Motor neuron (in vitro differentiated cells): ENCODE measurements at regions not wholly inside any gene's neighbourhood (a gene's known extent, or its start where the extent isn't known, plus 50 kb on each side); places are given as distances from the start of the nearest gene placed in this dataset.

Experiments used
- ATAC-seq, 8 experiments: fragments of 200-7000 bp; cut with Tn5 transposase; replicated peaks in 6 of 8; 2 replicates each; pipeline ENCODE4 v1.8.0; 2021; ENCODE audit warnings: mild to moderate bottlenecking in 8 of 8, moderate library complexity in 8 of 8
- H3K27ac ChIP-seq, 2 donors: fragments of 250-450 bp; sonication (Bioruptor Pico); 2 replicates each; pipeline ENCODE4 v1.9.0; 2021; ENCODE audit warnings: antibody characterized with exemption in 2 of 2, mild to moderate bottlenecking in 2 of 2, moderate library complexity in 1 of 2
- H3K4me1 ChIP-seq, 2 donors: fragments of 250-450 bp; sonication (Bioruptor Pico); replicated peaks in 1 of 2; 2 replicates each; pipeline ENCODE4 v1.6.1; 2021; ENCODE audit warnings: antibody characterized with exemption in 2 of 2, mild to moderate bottlenecking in 2 of 2, moderate library complexity in 1 of 2
- H3K4me3 ChIP-seq, 5 donors: fragments of 250-450 bp; sonication (Bioruptor Pico); 2 replicates each; pipeline ENCODE4 v1.9.0; 2021; ENCODE audit warnings: antibody characterized with exemption in 5 of 5, mild to moderate bottlenecking in 5 of 5, moderate library complexity in 4 of 5
- WGBS, 10 experiments: fragments of 450-650 bp; shearing (Covaris generic); methylation state at CpG; one replicate each; pipeline ENCODE4 v1.0.0; 2022; 5-methylcytosine and 5-hydroxymethylcytosine counted together
- in situ Hi-C, 9 experiments: fragments of 400-800 bp; cut with MboI; loops; one replicate each; pipeline ENCODE4 v1.15.0; 2021; ENCODE audit warnings: low sequenced_read_pairs in 9 of 9, low pct_unique_long_range_greater_than_20kb in 2 of 9; ENCODE audit not compliant: unreplicated experiment in 9 of 9

DNA sequence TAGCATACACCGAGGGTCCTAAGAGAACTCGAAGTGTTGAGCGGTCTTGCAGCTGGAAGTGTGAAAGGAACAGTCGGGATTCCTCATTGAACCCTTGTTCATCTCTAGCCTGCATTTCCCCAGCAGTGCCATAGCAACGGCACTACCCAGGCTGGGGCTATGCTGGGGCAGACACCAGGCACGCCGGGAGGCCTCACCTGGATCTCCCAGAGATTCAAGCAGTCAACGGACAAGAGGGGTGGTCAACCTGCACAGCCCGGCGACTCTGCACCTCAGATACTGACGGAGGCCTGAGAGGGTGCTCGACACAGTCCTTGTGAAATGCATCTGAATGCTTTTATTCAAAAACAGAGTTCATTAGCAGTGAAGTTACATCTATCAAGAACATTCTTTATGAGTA is 604.2 kb downstream of the GALR1 start:
- in situ Hi-C loops: no loop called here
- ATAC-seq: no peak
- Histone ChIP-seq H3K27ac (no peak overlapping the region), H3K4me1 (peaks cover 10 to 67% of the 10 kb centered on the region in 2 donors), H3K4me3 (no peak overlapping the region)
- 40 to 100% (median 75%) methylated on average over 1 to 11 of the region's 12 CpGs; no CpG with 5 or more reads in 4 of the 10 experiments for WGBS, 10 experiments

DNA sequence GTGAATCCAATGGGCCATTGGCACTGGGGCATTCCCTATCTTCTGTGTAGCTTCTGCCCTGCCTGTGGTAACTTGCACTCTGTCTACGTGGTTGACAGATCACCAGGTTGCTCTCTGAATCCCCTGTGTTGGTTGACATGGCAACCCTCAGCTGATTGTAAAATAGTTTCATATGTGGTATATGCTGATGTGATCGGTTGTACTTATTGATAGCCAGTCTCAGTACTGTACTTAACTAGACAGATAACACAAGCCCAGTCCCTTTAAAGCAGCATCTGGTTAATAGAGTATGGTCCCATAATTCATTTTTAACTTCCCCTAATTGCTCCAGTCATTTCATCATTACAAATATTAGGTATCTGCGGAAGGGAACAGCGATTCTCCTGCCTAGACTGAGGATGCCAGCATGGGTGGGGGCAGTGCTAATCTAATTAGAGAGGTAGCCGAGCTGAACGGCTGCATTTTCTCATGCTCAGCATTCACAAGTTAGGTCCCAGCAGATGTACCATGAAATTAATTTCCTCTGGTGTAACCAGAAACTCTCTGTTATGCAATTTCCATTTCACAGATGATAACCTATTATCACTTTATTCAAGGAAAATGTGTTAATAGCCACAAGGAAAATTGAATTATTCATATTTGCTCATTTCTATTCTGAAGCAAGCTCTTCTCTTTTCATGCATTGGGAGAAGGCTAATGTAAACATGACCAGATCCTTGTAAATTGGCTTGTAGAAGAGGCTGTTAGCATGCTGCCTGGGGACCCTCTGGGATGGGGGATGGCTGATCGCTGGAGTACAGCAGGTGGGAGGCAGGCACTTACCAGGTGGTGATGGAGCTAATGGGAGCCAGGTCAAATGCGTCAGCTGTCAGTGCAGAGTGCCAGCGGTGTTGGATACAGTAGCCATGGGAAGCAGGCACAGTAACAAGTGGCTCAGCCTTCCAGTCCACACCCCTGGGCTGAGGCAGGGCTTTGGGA is 608.3 kb downstream of the GALR1 start:
- H3K4me1 ChIP-seq: peaks cover 5 to 46% of the 10 kb centered on the region in 2 donors
- ATAC-seq: peak in 5 of 8 experiments; percentile 61 to 94 (median 79)
- no peak overlapping the region for H3K4me3 ChIP-seq
- in situ Hi-C loops: no loop called here
- WGBS, 10 experiments: 0 to 71% (median 28%) methylated on average over 2 to 8 of the region's 9 CpGs; no CpG with 5 or more reads in 2 of the 10 experiments
- no peak overlapping the region for H3K27ac ChIP-seq

DNA sequence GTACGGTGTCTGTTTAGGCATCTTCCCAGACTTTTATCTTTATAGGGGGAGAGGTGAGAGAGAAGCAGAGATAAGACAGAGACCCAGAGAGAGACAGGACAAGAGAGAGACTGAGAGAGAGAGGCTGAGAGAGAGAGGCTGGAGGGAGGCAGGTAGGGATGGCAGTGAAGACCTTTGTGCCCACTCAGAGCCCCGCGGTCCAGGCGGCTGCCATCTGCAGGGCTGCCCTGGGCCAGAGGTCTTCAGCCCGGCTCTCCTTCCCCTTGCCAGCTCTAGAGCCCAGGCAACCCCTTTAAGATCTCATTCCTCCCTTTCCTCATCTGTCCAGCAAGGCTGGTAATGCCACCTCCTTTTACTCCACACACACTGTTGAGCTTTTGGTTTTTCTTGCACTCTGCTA is 610.0 kb downstream of the GALR1 start:
- 70 to 100% (median 100%) methylated on average over 1 to 5 of the region's 5 CpGs; no CpG with 5 or more reads in 5 of the 10 experiments for WGBS, 10 experiments
- in situ Hi-C loops: no loop called here
- peaks cover 5 to 30% of the 10 kb centered on the region in 2 donors for H3K4me1 ChIP-seq
- ATAC-seq: no peak
- H3K27ac ChIP-seq: no peak overlapping the region
- no peak overlapping the region for H3K4me3 ChIP-seq

DNA sequence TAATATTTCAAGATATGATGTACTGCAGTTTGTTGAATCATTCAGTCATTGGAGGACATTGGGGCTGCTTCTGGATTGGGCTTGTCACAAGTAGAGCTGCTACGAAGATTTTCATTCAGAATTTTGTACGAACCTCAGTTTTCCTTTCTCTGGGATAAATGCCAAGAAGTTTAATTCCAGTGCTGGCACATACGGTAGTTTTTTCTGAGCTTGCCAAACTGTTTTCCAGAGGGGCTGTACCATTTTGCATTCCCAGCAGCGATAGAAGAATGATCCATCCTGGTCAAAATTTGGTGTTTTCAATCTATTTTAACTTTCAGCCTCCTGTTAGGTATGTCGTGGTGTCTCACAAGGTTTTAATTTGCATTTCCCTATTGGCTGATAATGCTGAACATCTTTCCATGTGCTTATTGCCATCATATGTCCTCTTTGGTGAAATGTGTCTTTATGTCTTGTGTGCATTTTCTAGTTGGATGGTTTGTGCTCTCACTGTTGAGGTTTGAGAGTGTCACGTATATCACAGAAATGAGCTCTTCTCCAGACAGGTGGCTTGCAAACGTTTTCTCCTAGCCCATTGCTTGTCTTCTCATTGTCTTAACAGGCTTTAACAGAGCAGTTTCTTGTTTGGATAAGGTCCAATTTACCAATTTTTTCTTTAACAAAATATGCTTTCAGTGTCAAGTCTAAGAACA is 612.6 kb downstream of the GALR1 start:
- 0 to 92% (median 61%) methylated on average over 2 to 7 of the region's 7 CpGs for WGBS, 10 experiments
- H3K27ac ChIP-seq: no peak overlapping the region

DNA sequence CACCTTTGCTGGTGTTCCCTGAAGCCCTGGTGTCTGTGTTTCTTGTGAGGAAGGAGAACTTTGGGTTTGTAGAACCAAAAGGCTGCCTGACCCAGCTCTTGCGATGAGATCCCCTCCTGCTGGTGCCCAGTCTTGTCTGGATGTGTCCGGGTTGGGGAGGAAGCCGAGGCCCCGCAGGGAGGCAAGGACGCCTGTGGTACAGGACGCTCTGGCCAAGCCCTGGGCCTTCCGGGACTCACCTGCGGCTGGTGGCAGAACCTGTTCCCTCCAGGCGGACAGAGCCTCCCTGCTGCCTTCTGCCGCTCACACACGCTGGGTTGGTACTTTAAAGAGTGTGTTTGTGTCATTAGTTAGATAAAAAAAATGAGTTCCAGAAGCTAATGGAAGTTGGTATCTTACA is 616.2 kb downstream of the GALR1 start:
- 13 to 90% (median 75%) methylated on average over 2 to 8 of the region's 11 CpGs; no CpG with 5 or more reads in 6 of the 10 experiments for WGBS, 10 experiments
- no peak overlapping the region for H3K27ac ChIP-seq
- H3K4me1 ChIP-seq: peaks cover 0 to 4% of the 10 kb centered on the region in 2 donors
- no peak overlapping the region for H3K4me3 ChIP-seq
- in situ Hi-C loops: no loop called here
- no peak for ATAC-seq

More for the DNA sequence above, 612.6 kb downstream of the GALR1 start:
- in situ Hi-C loops: no loop called here
- H3K4me3 ChIP-seq: no peak overlapping the region
- H3K4me1 ChIP-seq: peaks cover 4 to 14% of the 10 kb centered on the region in 2 donors
- ATAC-seq: no peak

DNA sequence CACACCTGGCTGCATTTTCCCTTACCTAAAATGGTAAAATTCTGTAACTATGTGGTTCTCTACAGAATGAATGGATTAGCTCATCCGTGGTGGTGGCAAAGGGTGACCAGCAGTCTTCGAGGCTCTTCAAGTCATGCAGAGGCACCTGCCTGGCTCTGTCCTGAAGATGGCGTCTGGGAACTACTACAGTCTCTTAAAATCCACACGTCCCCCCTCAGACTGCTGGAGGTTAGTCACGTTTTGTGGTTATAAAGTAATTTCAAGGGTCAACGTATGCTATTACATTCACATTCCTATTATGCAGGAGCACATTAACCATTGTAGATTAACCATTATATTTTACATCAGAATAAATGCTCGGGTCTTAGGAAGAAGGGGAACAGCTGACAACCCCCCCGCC is 616.7 kb downstream of the GALR1 start:
- WGBS, 10 experiments: 13 to 100% (median 69%) methylated on average over 1 to 8 of the region's 8 CpGs
- peaks cover 0 to 4% of the 10 kb centered on the region in 2 donors for H3K4me1 ChIP-seq
- H3K4me3 ChIP-seq: no peak overlapping the region
- no peak for ATAC-seq
- in situ Hi-C loops: no loop called here
- H3K27ac ChIP-seq: no peak overlapping the region

DNA sequence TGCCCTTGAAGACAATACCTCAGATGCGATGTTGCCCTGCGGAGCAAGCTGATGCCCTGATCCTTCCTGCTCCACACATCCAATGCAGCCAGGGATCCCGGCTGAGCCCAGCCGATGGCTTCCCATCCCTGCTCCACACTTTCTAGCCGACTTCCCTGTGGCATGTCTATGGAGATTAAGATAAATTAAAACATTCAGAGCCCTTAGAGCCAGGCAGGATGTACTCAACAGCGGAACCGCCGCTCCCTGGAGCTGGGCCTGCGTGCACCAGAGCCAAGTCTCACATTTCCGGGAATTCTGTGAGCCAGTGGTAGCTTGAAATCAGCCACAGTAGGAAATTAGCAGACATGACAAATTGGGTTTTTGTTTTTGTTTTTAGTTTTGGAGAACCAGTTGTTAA is 620.6 kb downstream of the GALR1 start:
- in situ Hi-C loops: no loop called here
- Histone ChIP-seq H3K4me1 (peaks cover 0 to 4% of the 10 kb centered on the region in 2 donors), H3K27ac (no peak overlapping the region), H3K4me3 (no peak overlapping the region)
- peak in 1 of 8 experiments; percentile 34 for ATAC-seq
- 0 to 89% (median 64%) methylated on average over 1 to 8 of the region's 10 CpGs; no CpG with 5 or more reads in 2 of the 10 experiments for WGBS, 10 experiments

DNA sequence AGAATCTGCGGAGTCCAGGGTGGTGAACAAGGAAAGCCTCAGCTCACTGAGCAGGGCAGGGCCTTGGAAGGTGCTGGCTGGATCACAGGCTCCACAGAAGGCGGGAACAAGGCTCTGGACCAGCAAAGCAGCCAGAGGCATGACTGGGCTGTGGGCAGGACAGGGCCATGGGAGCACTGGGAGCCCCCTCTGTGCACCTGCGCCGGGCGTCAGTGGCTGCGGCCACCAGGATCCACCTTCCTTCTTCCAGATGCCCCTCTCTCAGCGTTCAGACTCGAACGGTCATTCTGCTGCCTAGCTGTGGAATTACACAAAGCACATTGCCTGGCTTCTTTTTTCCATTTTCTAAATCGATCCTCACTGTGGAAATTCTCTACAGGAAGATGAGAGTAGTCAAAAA is 621.2 kb downstream of the GALR1 start:
- peaks cover 0 to 4% of the 10 kb centered on the region in 2 donors for H3K4me1 ChIP-seq
- no peak overlapping the region for H3K27ac ChIP-seq

DNA sequence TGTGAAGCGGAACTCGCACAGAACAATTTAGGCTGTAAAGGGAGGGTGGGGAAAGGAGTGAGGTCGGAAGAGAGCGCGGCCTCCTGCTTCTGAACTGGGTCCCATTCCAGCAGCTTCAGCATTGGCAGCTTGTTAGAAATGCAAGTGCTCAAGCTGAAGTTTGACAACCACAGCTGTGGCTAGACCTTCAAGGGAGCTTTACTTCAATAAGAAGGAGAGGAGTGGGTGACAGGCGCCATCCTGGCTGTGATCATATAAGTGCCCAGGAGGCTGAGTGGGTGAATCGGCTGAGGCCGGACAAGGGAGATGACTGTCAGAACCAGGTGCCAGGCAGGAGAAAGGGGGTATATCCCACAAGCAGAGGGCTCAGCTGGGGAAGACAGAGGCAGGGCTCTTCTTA is 622.5 kb downstream of the GALR1 start:
- no peak for ATAC-seq
- Histone ChIP-seq H3K4me1 (peaks cover 0 to 4% of the 10 kb centered on the region in 2 donors), H3K27ac (no peak overlapping the region), H3K4me3 (no peak overlapping the region)
- in situ Hi-C loops: no loop called here
- 40 to 100% (median 90%) methylated on average over 1 to 7 of the region's 8 CpGs; no CpG with 5 or more reads in 2 of the 10 experiments for WGBS, 10 experiments

More for the DNA sequence above, 621.2 kb downstream of the GALR1 start:
- ATAC-seq: no peak
- 0 to 94% (median 52%) methylated on average over 1 to 6 of the region's 10 CpGs for WGBS, 10 experiments
- in situ Hi-C loops: no loop called here
- no peak overlapping the region for H3K4me3 ChIP-seq

DNA sequence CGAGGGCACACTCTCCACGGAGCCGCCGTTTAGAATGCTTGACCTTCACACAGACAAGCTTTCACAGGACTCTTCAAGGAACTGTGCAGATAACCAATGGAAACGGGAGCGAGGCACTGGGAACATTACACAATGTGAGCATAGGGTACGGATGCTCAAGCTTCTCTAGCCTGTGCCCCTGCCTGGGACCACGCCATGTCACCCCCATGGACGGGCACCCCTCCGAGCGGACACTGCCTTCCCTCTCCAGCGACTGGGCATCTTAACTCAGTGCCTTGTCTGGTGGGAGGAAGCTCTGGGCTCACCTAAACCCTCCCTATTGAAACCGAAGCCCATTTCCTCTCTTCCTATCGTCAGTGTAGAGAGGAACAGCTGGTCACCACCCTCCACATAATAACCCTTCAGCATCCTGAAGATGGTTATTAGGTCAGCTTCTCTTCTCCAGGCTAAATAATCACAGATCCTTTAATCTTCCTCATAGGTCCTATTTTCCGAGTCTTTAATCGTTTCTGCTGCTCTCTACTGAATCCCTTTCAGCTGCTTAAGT is 626.7 kb downstream of the GALR1 start:
- H3K27ac ChIP-seq: no peak overlapping the region
- ATAC-seq: no peak
- H3K4me3 ChIP-seq: no peak overlapping the region
- H3K4me1 ChIP-seq: no peaks in the 10 kb centered on the region
- in situ Hi-C loops: loop anchor here in 1 of 9 experiments (25.0 kb wide), 1 partner anchor 1111 kb away; the partner anchor contains the start of gene SALL3
- WGBS, 10 experiments: 11 to 91% (median 59%) methylated on average over 4 to 14 of the region's 16 CpGs; no CpG with 5 or more reads in 2 of the 10 experiments

DNA sequence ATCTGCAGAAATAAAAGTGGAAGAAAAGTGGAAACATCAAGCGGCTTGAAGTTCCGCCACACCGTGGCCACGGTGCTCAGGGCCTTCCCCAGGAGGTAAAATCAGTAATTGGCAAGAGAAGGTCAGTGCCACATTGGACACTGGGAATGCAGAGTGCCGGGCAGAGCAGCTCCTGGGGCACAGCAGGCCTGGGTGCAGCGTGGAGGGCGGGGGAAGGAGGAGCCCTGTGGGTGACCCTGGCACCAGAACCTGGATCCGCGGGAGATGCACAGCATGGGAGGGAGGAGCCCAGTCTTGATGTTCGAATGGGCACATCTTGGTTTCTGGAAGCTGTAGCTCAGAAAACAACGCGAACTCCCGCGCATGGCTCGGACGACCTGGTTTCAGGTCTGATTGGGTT is 630.2 kb downstream of the GALR1 start:
- no peak for ATAC-seq
- Histone ChIP-seq H3K4me3 (no peak overlapping the region), H3K27ac (no peak overlapping the region), H3K4me1 (no peaks in the 10 kb centered on the region)
- 45 to 94% (median 80%) methylated on average over 1 to 8 of the region's 16 CpGs; no CpG with 5 or more reads in 2 of the 10 experiments for WGBS, 10 experiments
- in situ Hi-C loops: loop anchor here in 1 of 9 experiments (25.0 kb wide), 1 partner anchor 1107 kb away; the partner anchor contains the start of gene SALL3

DNA sequence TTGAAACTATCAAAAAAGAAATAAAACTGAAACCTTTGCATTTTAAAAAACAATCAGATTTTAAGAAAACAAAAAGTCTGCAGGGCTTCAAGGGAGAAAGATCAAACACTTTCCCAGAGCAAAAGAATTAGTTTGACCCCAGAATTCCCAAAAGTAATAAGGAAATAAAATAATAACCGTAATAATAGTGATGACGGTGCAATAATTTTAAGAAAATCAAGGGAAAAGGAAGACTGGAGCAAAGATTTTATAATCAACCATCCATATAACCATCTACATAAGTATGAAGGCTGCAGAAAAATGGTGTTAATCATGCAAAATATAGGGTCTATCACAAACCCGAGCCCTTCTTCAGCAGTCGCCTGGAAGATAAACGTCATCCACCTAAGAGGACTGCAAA is 634.8 kb downstream of the GALR1 start:
- in situ Hi-C loops: loop anchor here in 1 of 9 experiments (25.0 kb wide), 1 partner anchor 1103 kb away; the partner anchor contains the start of gene SALL3
- no peaks in the 10 kb centered on the region for H3K4me1 ChIP-seq
- 2 to 98% (median 82%) methylated on average over 5 of the region's 5 CpGs for WGBS, 10 experiments
- H3K27ac ChIP-seq: no peak overlapping the region
- ATAC-seq: no peak
- no peak overlapping the region for H3K4me3 ChIP-seq
